Suprapubic skin (tissue), 4 donors: ENCODE measurements at regions not wholly inside any gene's neighbourhood (a gene's known extent, or its start where the extent isn't known, plus 50 kb on each side); places are given as distances from the start of the nearest gene placed in this dataset.
"Not testable (repeated sequence)": the region's sequence is repeated elsewhere in the genome, so short reads cannot be mapped to it uniquely, and the experiment has no call there.

Experiments used
- DNase-seq, 2 donors: peaks; one replicate each; pipeline ENCODE4 v3.0.0-alpha.2; 2019; ENCODE audit warnings: low spot score in 2 of 2
- H3K27ac ChIP-seq: fragments of 200-600 bp; sonication (generic); one replicate; pipeline ENCODE4 v1.5.1; 2019
- H3K27me3 ChIP-seq: fragments of 200-600 bp; sonication (generic); one replicate; pipeline ENCODE4 v1.5.1; 2019
- H3K36me3 ChIP-seq: fragments of 200-600 bp; sonication (generic); one replicate; pipeline ENCODE4 v1.5.1; 2019
- H3K4me1 ChIP-seq: fragments of 200-600 bp; sonication (generic); one replicate; pipeline ENCODE4 v1.5.1; 2019
- H3K4me3 ChIP-seq: fragments of 200-600 bp; sonication (generic); one replicate; pipeline ENCODE4 v1.5.1; 2019; ENCODE audit warnings: mild to moderate bottlenecking
- H3K9me3 ChIP-seq: fragments of 200-600 bp; sonication (generic); one replicate; pipeline ENCODE4 v1.5.1; 2019
- CTCF ChIP-seq, 2 donors: fragments of 200-600 bp in 1 of 2; fragments of 450-650 bp in 1 of 2; sonication (generic) in 1 of 2; IDR thresholded peaks; one replicate each; pipeline ENCODE4 v1.5.1; 2016 to 2019; ENCODE audit warnings: antibody characterized with exemption in 2 of 2, mild to moderate bottlenecking in 1 of 2, moderate library complexity in 1 of 2
- EP300 ChIP-seq: sonication (generic); formaldehyde crosslinking; IDR thresholded peaks from one replicate; pipeline ENCODE4 v1.6.1; 2017; ENCODE audit warnings: antibody characterized with exemption
- POLR2A ChIP-seq, 2 donors: fragments of 450-650 bp; IDR thresholded peaks; one replicate each; pipeline ENCODE4 v1.6.1; 2017; ENCODE audit warnings: antibody characterized with exemption in 2 of 2, mild to moderate bottlenecking in 2 of 2, moderate library complexity in 2 of 2
- POLR2AphosphoS5 ChIP-seq, 3 donors: sonication (generic); formaldehyde crosslinking; IDR thresholded peaks; one replicate each; pipeline ENCODE4 v1.6.1; 2017; ENCODE audit warnings: antibody characterized with exemption in 3 of 3
- WGBS: methylation state at CpG from one replicate; pipeline ENCODE4 v1.1.5; 2018; 5-methylcytosine and 5-hydroxymethylcytosine counted together

GRCh38 chr16:5756969-5757368 is 659.4 kb upstream of the EEF2KMT start:
- H3K4me1 ChIP-seq: no peaks in the 10 kb centered on the region
- no peaks in the 10 kb centered on the region for H3K36me3 ChIP-seq
- H3K4me3 ChIP-seq: no peak overlapping the region
- H3K9me3 ChIP-seq: peaks cover 8% of the 10 kb centered on the region
- TF ChIP-seq POLR2A (IDR thresholded peaks at IDR 0.05) (no peak), EP300 (no peak), CTCF (IDR thresholded peaks at IDR 0.05) (no peak), POLR2AphosphoS5 (IDR thresholded peaks at IDR 0.05) (no peak)
- no peak for DNase-seq
- 72% methylated on average over 5 of the region's 5 CpGs for WGBS
- no peak overlapping the region for H3K27ac ChIP-seq
- H3K27me3 ChIP-seq: no peaks in the 10 kb centered on the region

- no peaks in the 10 kb centered on the region for H3K36me3 ChIP-seq
- no peaks in the 10 kb centered on the region for H3K4me1 ChIP-seq
- H3K9me3 ChIP-seq: peaks cover 8% of the 10 kb centered on the region
- H3K4me3 ChIP-seq: no peak overlapping the region
- no peak for TF ChIP-seq CTCF (IDR thresholded peaks at IDR 0.05)
- no peak for TF ChIP-seq EP300
- TF ChIP-seq POLR2A (IDR thresholded peaks at IDR 0.05): no peak
- no peak for TF ChIP-seq POLR2AphosphoS5 (IDR thresholded peaks at IDR 0.05)
- 47% methylated on average over 7 of the region's 7 CpGs for WGBS
- no peak for DNase-seq
- no peaks in the 10 kb centered on the region for H3K27me3 ChIP-seq
- H3K27ac ChIP-seq: no peak overlapping the region
Measured at GRCh38 chr16:5753381-5753780, 655.8 kb upstream of the EEF2KMT start.

- Histone ChIP-seq H3K27ac (no peak overlapping the region), H3K4me3 (no peak overlapping the region), H3K27me3 (no peaks in the 10 kb centered on the region), H3K36me3 (no peaks in the 10 kb centered on the region), H3K9me3 (no peaks in the 10 kb centered on the region), H3K4me1 (no peaks in the 10 kb centered on the region)
- DNase-seq: no peak
- TF ChIP-seq POLR2A (IDR thresholded peaks at IDR 0.05) (no peak), EP300 (no peak), CTCF (IDR thresholded peaks at IDR 0.05) (no peak), POLR2AphosphoS5 (IDR thresholded peaks at IDR 0.05) (no peak)
- 87% methylated on average over 4 of the region's 4 CpGs for WGBS
Measured at GRCh38 chr16:5751216-5751615, 653.6 kb upstream of the EEF2KMT start.

- WGBS: 54% methylated on average over 11 of the region's 11 CpGs
- not testable (repeated sequence) for H3K27ac ChIP-seq, H3K27me3 ChIP-seq, H3K4me1 ChIP-seq, H3K4me3 ChIP-seq, DNase-seq, H3K36me3 ChIP-seq, H3K9me3 ChIP-seq
Measured at GRCh38 chr16:5750439-5750838, 652.8 kb upstream of the EEF2KMT start.

- Histone ChIP-seq H3K36me3 (no peaks in the 10 kb centered on the region), H3K27ac (no peak overlapping the region), H3K27me3 (no peaks in the 10 kb centered on the region), H3K9me3 (no peaks in the 10 kb centered on the region), H3K4me3 (no peak overlapping the region), H3K4me1 (no peaks in the 10 kb centered on the region)
- WGBS: 56% methylated on average over 1 of the region's 1 CpG
- no peak for TF ChIP-seq EP300
- TF ChIP-seq POLR2A (IDR thresholded peaks at IDR 0.05): no peak
- no peak for TF ChIP-seq POLR2AphosphoS5 (IDR thresholded peaks at IDR 0.05)
- no peak for TF ChIP-seq CTCF (IDR thresholded peaks at IDR 0.05)
- DNase-seq: no peak
Measured at GRCh38 chr16:5738586-5738985, 641.0 kb upstream of the EEF2KMT start.

- TF ChIP-seq EP300 (no peak), CTCF (IDR thresholded peaks at IDR 0.05) (no peak), POLR2AphosphoS5 (IDR thresholded peaks at IDR 0.05) (no peak), POLR2A (IDR thresholded peaks at IDR 0.05) (no peak)
- H3K36me3 ChIP-seq: no peaks in the 10 kb centered on the region
- H3K4me1 ChIP-seq: no peaks in the 10 kb centered on the region
- WGBS: 41% methylated on average over 13 of the region's 13 CpGs
- no peak overlapping the region for H3K4me3 ChIP-seq
- no peaks in the 10 kb centered on the region for H3K27me3 ChIP-seq
- no peak overlapping the region for H3K27ac ChIP-seq
- no peaks in the 10 kb centered on the region for H3K9me3 ChIP-seq
- DNase-seq: no peak
Measured at GRCh38 chr16:5736209-5736930, 638.8 kb upstream of the EEF2KMT start.
